ENCODE measurements at regions not wholly inside any gene's neighbourhood (a gene's known extent, or its start where the extent isn't known, plus 50 kb on each side); places are given as distances from the start of the nearest gene placed in this dataset.

GRCh38 chr4:176558661-176559060, 234.1 kb downstream of the VEGFC start:
- Mint-ChIP-seq H3K4me1 (ENCODE audit: unreplicated experiment) (no peaks in the 10 kb centered on the region), H3K27ac (ENCODE audit: unreplicated experiment) (no peak overlapping the region), H3K4me3 (ENCODE audit: unreplicated experiment) (no peak overlapping the region), H3K36me3 (ENCODE audit: unreplicated experiment) (no peaks in the 10 kb centered on the region), H3K27me3 (ENCODE audit: unreplicated experiment) (peaks cover 21% of the 10 kb centered on the region), H3K9me3 (ENCODE audit: unreplicated experiment) (peaks cover 3% of the 10 kb centered on the region)
- no peak for DNase-seq (ENCODE audit: extremely low spot score, unreplicated experiment)
- no peak for TF ChIP-seq CTCF (IDR thresholded peaks at IDR 0.05)

- H3K36me3 Mint-ChIP-seq (ENCODE audit: unreplicated experiment), result no peaks in the 10 kb centered on the region
- no peak for TF ChIP-seq CTCF (IDR thresholded peaks at IDR 0.05)
- H3K27me3 Mint-ChIP-seq (ENCODE audit: unreplicated experiment), result peaks cover 16% of the 10 kb centered on the region
- no peak overlapping the region for H3K27ac Mint-ChIP-seq (ENCODE audit: unreplicated experiment)
- H3K4me3 Mint-ChIP-seq (ENCODE audit: unreplicated experiment), result no peak overlapping the region
- no peak for DNase-seq (ENCODE audit: extremely low spot score, unreplicated experiment)
- H3K9me3 Mint-ChIP-seq (ENCODE audit: unreplicated experiment), result no peaks in the 10 kb centered on the region
- H3K4me1 Mint-ChIP-seq (ENCODE audit: unreplicated experiment), result no peaks in the 10 kb centered on the region
Observed at GRCh38 chr4:176561368-176561767, 231.4 kb downstream of the VEGFC start.

- Mint-ChIP-seq H3K4me1 (ENCODE audit: unreplicated experiment) (no peaks in the 10 kb centered on the region), H3K36me3 (ENCODE audit: unreplicated experiment) (no peaks in the 10 kb centered on the region), H3K27ac (ENCODE audit: unreplicated experiment) (no peak overlapping the region), H3K9me3 (ENCODE audit: unreplicated experiment) (no peaks in the 10 kb centered on the region), H3K4me3 (ENCODE audit: unreplicated experiment) (no peak overlapping the region), H3K27me3 (ENCODE audit: unreplicated experiment) (peaks cover 8% of the 10 kb centered on the region)
- TF ChIP-seq CTCF (IDR thresholded peaks at IDR 0.05), result peak; percentile 58
- no peak for DNase-seq (ENCODE audit: extremely low spot score, unreplicated experiment)
Observed at GRCh38 chr4:176563591-176563990, 229.1 kb downstream of the VEGFC start.

GRCh38 chr4:176565049-176565448, 227.7 kb downstream of the VEGFC start:
- Mint-ChIP-seq H3K36me3 (ENCODE audit: unreplicated experiment) (no peaks in the 10 kb centered on the region), H3K4me3 (ENCODE audit: unreplicated experiment) (no peak overlapping the region), H3K9me3 (ENCODE audit: unreplicated experiment) (no peaks in the 10 kb centered on the region), H3K4me1 (ENCODE audit: unreplicated experiment) (no peaks in the 10 kb centered on the region), H3K27me3 (ENCODE audit: unreplicated experiment) (peaks cover 8% of the 10 kb centered on the region), H3K27ac (ENCODE audit: unreplicated experiment) (no peak overlapping the region)
- no peak for TF ChIP-seq CTCF (IDR thresholded peaks at IDR 0.05)
- no peak for DNase-seq (ENCODE audit: extremely low spot score, unreplicated experiment)

- H3K4me3 Mint-ChIP-seq (ENCODE audit: unreplicated experiment), result no peak overlapping the region
- peaks cover 5% of the 10 kb centered on the region for H3K27me3 Mint-ChIP-seq (ENCODE audit: unreplicated experiment)
- no peak for DNase-seq (ENCODE audit: extremely low spot score, unreplicated experiment)
- no peak overlapping the region for H3K27ac Mint-ChIP-seq (ENCODE audit: unreplicated experiment)
- H3K9me3 Mint-ChIP-seq (ENCODE audit: unreplicated experiment), result no peaks in the 10 kb centered on the region
- H3K36me3 Mint-ChIP-seq (ENCODE audit: unreplicated experiment), result no peaks in the 10 kb centered on the region
- H3K4me1 Mint-ChIP-seq (ENCODE audit: unreplicated experiment), result no peaks in the 10 kb centered on the region
- TF ChIP-seq CTCF (IDR thresholded peaks at IDR 0.05), result no peak
Observed at GRCh38 chr4:176566769-176567168, 226.0 kb downstream of the VEGFC start.

Data from osteocyte (in vitro differentiated cells).